Aorta (tissue), 5 donors: ENCODE measurements at regions not wholly inside any gene's neighbourhood (a gene's known extent, or its start where the extent isn't known, plus 50 kb on each side); places are given as distances from the start of the nearest gene placed in this dataset.

Source experiments
- ATAC-seq: fragments of 200-7000 bp; cut with Tn5 transposase; one replicate; pipeline ENCODE4 v1.9.1; 2022; ENCODE audit warnings: moderate library complexity; ENCODE audit not compliant: low FRiP score
- DNase-seq, 2 donors: peaks; one replicate each; pipeline ENCODE4 v3.0.0-alpha.2; 2020
- H3K27ac ChIP-seq, 2 donors: one replicate each; pipeline ENCODE4 v1.5.1; 2013; ENCODE audit warnings: low read length in 2 of 2, mild to moderate bottlenecking in 2 of 2, moderate library complexity in 2 of 2, control low read depth in 1 of 2, inconsistent platforms in 1 of 2, low read depth in 1 of 2
- H3K27me3 ChIP-seq, 2 donors: one replicate each; pipeline ENCODE4 v1.6.1; 2013; ENCODE audit warnings: control low read depth in 1 of 2, low read length in 1 of 2, mild to moderate bottlenecking in 1 of 2, moderate library complexity in 1 of 2; ENCODE audit not compliant: insufficient read depth in 2 of 2, control insufficient read depth in 1 of 2
- H3K36me3 ChIP-seq, 2 donors: one replicate each; pipeline ENCODE4 v1.6.1; 2013; ENCODE audit warnings: control low read depth in 1 of 2, low read length in 1 of 2, mild to moderate bottlenecking in 1 of 2; ENCODE audit not compliant: insufficient read depth in 2 of 2, control insufficient read depth in 1 of 2
- H3K4me1 ChIP-seq, 2 donors: one replicate each; pipeline ENCODE4 v1.6.1; 2013; ENCODE audit warnings: low read length in 2 of 2, control low read depth in 1 of 2, mild to moderate bottlenecking in 1 of 2, moderate library complexity in 1 of 2; ENCODE audit not compliant: insufficient read depth in 2 of 2, control insufficient read depth in 1 of 2
- H3K4me3 ChIP-seq, 2 donors: one replicate each; pipeline ENCODE4 v1.5.1; 2013; ENCODE audit warnings: low read length in 2 of 2, control low read depth in 1 of 2, mild to moderate bottlenecking in 1 of 2
- H3K9me3 ChIP-seq: one replicate; pipeline ENCODE4 v1.6.1; 2013; ENCODE audit warnings: mild to moderate bottlenecking, low read length; ENCODE audit not compliant: control insufficient read depth
- WGBS, 2 donors: extraction: QIAGEN DNeasy Blood & Tissue Kit; methylation state at CpG; one replicate each; pipeline ENCODE4 v1.1.7; 2013; 5-methylcytosine and 5-hydroxymethylcytosine counted together
- intact Hi-C, 2 donors: fragments of 100-400 bp; cut with DNase I; formaldehyde crosslinking; loops; one replicate each; pipeline versions ENCODE4 v1.14.2 to v1.15.0; 2022
- donor health status: healthy with polysubstance abuse.
- donor health status: Bipolar disorder and iron deficiency.
- donor health status: DM: no; HTN: no; CAD: no.
- donor health status: DM: no; HTN: no; CAD: no.
- donor health status: DM: yes; HTN: yes; CAD: no.

GRCh38 chr1:79539001-79539400 lies 532.5 kb upstream of the ADGRL4 start:
- no peak overlapping the region for H3K27ac ChIP-seq
- intact Hi-C loops, result no loop called here
- ATAC-seq (no peak), DNase-seq (no peak)
- no peaks in the 10 kb centered on the region for H3K9me3 ChIP-seq
- H3K27me3 ChIP-seq, result no peaks in the 10 kb centered on the region
- H3K4me1 ChIP-seq, result peaks cover 0 to 2% of the 10 kb centered on the region in 2 donors
- H3K4me3 ChIP-seq, result no peak overlapping the region
- no peaks in the 10 kb centered on the region for H3K36me3 ChIP-seq

DNA sequence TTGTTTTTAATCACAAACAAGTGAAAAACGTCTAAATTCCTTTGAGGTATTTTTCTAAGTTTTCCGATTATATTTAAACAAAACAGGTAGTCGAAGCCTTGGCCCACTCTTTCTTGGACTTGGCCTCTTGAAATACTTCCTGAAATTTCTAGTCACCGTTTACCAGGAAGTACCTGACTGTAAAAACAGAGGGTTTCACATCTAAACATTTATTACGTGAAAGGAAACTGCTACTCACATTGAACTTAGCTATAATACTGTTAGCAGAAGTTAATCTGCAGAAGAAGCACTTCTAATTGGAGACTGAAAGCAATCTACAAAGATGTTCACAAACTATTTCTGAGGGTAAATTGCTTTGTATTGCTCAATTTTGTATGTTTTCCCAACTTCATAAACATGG lies 526.0 kb upstream of the ADGRL4 start:
- H3K4me3 ChIP-seq, result no peak overlapping the region
- no peaks in the 10 kb centered on the region for H3K9me3 ChIP-seq
- no peak for ATAC-seq
- H3K4me1 ChIP-seq, result no peaks in the 10 kb centered on the region
- 60 to 61% methylated on average over 5 of the region's 5 CpGs for WGBS, 2 donors
- no peaks in the 10 kb centered on the region for H3K27me3 ChIP-seq
- H3K27ac ChIP-seq, result no peak overlapping the region
- DNase-seq, result no peak
- intact Hi-C loops, result no loop called here
- no peaks in the 10 kb centered on the region for H3K36me3 ChIP-seq

DNA sequence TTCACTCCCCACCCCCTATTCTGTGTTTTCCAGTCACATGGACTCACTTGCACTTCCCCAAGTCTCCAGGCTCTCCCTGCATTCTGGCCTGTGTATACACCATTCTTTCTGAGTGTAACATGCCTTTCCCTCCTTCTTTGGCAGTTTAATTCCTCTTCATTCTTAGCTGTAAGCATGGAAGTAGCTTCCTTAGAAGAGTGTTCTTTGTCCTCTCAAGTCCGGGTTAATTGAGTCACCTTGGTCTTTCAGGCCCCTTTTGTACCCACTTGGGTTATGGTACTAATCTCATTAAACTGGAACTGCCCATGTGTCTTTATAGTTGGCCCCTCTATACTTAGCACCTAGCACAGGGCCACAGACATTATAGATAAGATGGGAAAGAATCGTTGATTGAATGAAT lies 525.3 kb upstream of the ADGRL4 start:
- 94 to 97% methylated on average over 2 of the region's 2 CpGs for WGBS, 2 donors
- ATAC-seq, result no peak

GRCh38 chr1:79530476-79530875 lies 523.9 kb upstream of the ADGRL4 start:
- H3K4me3 ChIP-seq, result no peak overlapping the region
- H3K27ac ChIP-seq, result no peak overlapping the region
- 88 to 94% methylated on average over 2 of the region's 2 CpGs for WGBS, 2 donors
- no peaks in the 10 kb centered on the region for H3K27me3 ChIP-seq
- H3K36me3 ChIP-seq, result no peaks in the 10 kb centered on the region
- DNase-seq, result no peak
- no peaks in the 10 kb centered on the region for H3K9me3 ChIP-seq
- no peak for ATAC-seq
- no peaks in the 10 kb centered on the region for H3K4me1 ChIP-seq
- intact Hi-C loops, result no loop called here

More for the DNA sequence above, 525.3 kb upstream of the ADGRL4 start:
- Histone ChIP-seq H3K4me1 (no peaks in the 10 kb centered on the region), H3K36me3 (no peaks in the 10 kb centered on the region), H3K27ac (no peak overlapping the region), H3K9me3 (no peaks in the 10 kb centered on the region), H3K27me3 (no peaks in the 10 kb centered on the region), H3K4me3 (no peak overlapping the region)
- intact Hi-C loops, result no loop called here
- no peak for DNase-seq

- no peak for ATAC-seq
- Histone ChIP-seq H3K4me1 (no peaks in the 10 kb centered on the region), H3K36me3 (no peaks in the 10 kb centered on the region), H3K9me3 (no peaks in the 10 kb centered on the region), H3K27me3 (no peaks in the 10 kb centered on the region), H3K27ac (no peak overlapping the region), H3K4me3 (no peak overlapping the region)
- DNase-seq, result no peak
- intact Hi-C loops, result no loop called here
- 77 to 81% methylated on average over 2 of the region's 2 CpGs for WGBS, 2 donors
Measured at GRCh38 chr1:79530055-79530454, 523.5 kb upstream of the ADGRL4 start.

DNA sequence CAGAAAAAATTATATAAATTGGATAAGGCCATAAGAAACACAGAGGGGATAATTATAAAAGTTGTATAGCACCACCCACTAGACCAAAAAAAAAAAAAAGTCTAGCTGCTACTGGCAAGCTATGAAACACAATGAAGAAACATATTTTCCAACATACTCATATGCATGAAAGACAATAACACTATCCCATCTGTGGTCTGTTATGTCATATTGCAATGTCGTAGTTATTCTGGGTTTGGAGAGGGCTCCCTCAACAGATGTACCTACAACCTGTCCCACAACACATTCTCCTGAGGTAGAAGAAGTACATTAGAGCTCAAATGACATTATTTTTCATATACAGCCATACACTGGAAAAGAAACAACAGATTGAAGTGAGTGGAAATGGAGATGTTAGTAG lies 517.6 kb upstream of the ADGRL4 start:
- Histone ChIP-seq H3K4me3 (no peak overlapping the region), H3K36me3 (no peaks in the 10 kb centered on the region), H3K9me3 (no peaks in the 10 kb centered on the region), H3K27ac (no peak overlapping the region), H3K4me1 (no peaks in the 10 kb centered on the region), H3K27me3 (no peaks in the 10 kb centered on the region)
- 75 to 93% methylated on average over 1 of the region's 1 CpG for WGBS, 2 donors
- ATAC-seq (no peak), DNase-seq (no peak)
- intact Hi-C loops, result no loop called here

DNA sequence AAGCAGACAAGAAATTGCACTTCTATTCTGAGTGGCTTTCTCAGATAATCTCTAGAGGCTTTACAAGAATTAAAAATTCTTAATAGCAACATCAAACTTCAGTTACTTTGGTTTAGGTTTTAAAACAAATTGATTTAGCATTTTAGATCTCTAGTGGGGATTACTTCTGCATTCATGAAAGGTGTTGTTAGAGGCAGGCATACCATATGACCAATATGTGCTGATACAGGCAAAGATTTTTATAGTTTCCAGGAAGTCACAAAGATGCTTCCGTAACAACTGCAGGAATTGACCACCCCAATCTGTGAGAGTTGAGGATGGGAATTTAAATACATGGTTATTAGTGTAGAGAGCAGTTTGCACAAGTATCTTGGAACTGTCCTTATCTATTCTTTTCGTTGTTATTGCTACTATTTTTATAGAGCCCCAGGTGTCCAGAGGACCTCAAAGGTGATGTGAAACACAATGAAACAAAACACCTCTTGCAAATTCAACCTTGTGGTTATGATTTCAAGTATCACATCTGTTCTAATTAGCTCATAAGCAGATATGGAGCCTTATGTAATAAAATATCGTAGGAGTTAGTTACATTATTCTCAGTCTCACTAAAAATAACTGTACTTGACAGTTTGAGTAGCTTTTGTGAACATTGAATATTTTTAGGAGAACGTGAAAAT lies 512.7 kb upstream of the ADGRL4 start:
- ATAC-seq (no peak), DNase-seq (no peak)
- H3K27ac ChIP-seq, result no peak overlapping the region
- H3K4me1 ChIP-seq, result no peaks in the 10 kb centered on the region
- no peaks in the 10 kb centered on the region for H3K9me3 ChIP-seq
- no peaks in the 10 kb centered on the region for H3K27me3 ChIP-seq
- intact Hi-C loops, result no loop called here
- WGBS, 2 donors, result 47 to 49% methylated on average over 4 of the region's 4 CpGs
- no peaks in the 10 kb centered on the region for H3K36me3 ChIP-seq
- no peak overlapping the region for H3K4me3 ChIP-seq

- Histone ChIP-seq H3K27me3 (no peaks in the 10 kb centered on the region), H3K4me3 (no peak overlapping the region), H3K27ac (no peak overlapping the region), H3K9me3 (no peaks in the 10 kb centered on the region), H3K4me1 (no peaks in the 10 kb centered on the region), H3K36me3 (no peaks in the 10 kb centered on the region)
- 28 to 36% methylated on average over 4 of the region's 4 CpGs for WGBS, 2 donors
- intact Hi-C loops, result no loop called here
- DNase-seq, result no peak
- no peak for ATAC-seq
Measured at GRCh38 chr1:79517470-79518224, 511.1 kb upstream of the ADGRL4 start.

DNA sequence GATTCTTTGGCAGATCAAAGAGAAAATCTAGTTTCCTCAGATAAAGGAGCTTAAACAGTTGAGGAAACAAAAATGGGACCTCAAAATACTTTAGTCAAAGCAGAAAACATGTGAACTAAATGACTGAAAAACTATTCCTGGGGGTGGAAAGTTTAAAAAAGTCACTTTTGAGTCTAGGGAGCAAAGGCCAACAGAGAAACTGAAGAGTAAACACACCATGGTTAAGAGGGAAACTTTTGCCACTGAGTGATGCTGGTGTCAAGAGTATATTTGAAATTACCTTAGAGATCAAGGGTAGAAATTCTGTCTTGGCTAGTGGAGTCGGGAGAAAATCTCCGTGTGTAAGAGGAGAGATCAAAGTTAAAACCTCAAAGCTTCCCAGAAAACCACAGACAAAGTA lies 501.2 kb upstream of the ADGRL4 start:
- DNase-seq (no peak), ATAC-seq (no peak)
- H3K4me1 ChIP-seq, result no peaks in the 10 kb centered on the region
- no peak overlapping the region for H3K27ac ChIP-seq
- intact Hi-C loops, result no loop called here
- no peaks in the 10 kb centered on the region for H3K9me3 ChIP-seq
- WGBS, 2 donors, result 77 to 85% methylated on average over 2 of the region's 2 CpGs
- H3K27me3 ChIP-seq, result no peaks in the 10 kb centered on the region
- H3K36me3 ChIP-seq, result no peaks in the 10 kb centered on the region
- H3K4me3 ChIP-seq, result no peak overlapping the region
